GM18870 (cell line): ENCODE measurements at regions not wholly inside any gene's neighbourhood (a gene's known extent, or its start where the extent isn't known, plus 50 kb on each side); places are given as distances from the start of the nearest gene placed in this dataset.
"Not testable (repeated sequence)": the region's sequence is repeated elsewhere in the genome, so short reads cannot be mapped to it uniquely, and the experiment has no call there.

ENCODE experiments used
- ATAC-seq: cut with Tn5 transposase; IDR thresholded peaks from one replicate; pipeline ENCODE4 v1.9.1; 2021; ENCODE audit warnings: moderate library complexity; ENCODE audit not compliant: unreplicated experiment

DNA sequence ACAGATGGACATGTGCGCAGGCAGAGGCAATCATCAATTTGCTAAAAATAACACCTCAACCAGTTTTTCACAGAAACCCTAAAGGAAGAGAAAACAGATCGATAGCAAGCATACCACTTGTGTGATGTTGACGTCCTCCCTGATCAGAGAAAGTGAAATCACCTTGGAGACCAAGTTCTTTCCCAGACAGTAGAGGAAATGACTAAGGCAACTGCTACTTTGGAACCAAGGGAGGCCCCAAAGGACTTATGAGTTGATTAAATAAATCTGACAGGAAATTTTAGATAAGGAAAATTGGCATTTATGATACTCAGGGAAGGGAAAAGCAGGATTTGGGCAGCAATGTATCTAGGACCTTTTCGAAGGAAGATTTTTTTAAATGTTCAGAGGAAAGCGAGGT, 267.1 kb upstream of the ASIC2 start:
- no peak for ATAC-seq

- ATAC-seq, result no peak
Observed at GRCh38 chr17:33560871-33561270, 267.8 kb upstream of the ASIC2 start.

GRCh38 chr17:33561569-33562334, 268.7 kb upstream of the ASIC2 start:
- ATAC-seq, result no peak

GRCh38 chr17:33562792-33563191, 269.7 kb upstream of the ASIC2 start:
- ATAC-seq, result no peak

DNA sequence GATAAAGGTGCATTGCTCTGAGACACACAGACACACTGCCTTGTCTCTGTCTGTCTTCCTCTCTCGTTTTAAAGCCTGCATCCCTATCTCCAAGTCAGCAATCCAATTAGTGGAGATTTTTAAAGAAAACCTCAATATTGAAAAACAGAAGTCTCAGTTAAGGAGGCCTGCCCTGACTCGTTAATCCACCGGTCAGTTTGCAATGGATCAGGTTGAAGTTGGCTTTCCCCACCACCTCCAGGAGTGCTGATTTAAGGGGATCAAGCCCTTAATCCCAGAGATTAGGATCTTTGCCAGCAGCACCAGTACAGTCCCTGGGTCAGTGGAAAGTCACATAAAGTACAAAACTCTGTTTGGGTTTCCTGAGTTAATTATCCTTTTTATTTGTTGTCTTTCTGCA, 271.1 kb upstream of the ASIC2 start:
- ATAC-seq, result no peak

- ATAC-seq, result no peak
Observed at GRCh38 chr17:33567223-33567622, 274.1 kb upstream of the ASIC2 start.

- no peak for ATAC-seq
Observed at GRCh38 chr17:33572615-33573014, 279.5 kb upstream of the ASIC2 start.

GRCh38 chr17:33574942-33575445, 281.9 kb upstream of the ASIC2 start:
- ATAC-seq, result no peak

DNA sequence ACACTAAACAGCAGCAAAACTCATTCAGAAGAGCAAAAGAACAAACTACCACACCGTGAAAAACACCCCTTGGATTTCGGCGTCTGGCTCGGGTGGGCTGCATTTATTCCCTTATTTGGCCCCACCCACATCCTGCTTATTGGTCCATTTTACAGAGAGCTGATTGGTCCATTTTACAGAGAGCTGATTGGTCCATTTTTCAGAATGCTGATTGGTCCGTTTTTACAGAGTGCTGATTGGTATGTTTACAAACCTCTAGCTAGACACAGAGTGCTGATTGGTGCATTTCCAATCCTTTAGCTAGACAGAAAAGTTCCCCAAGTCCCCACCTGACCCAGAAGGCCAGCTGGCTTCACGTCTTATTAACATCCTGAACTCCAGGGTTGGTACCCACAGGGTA, 286.6 kb upstream of the ASIC2 start:
- ATAC-seq, result not testable (repeated sequence)

GRCh38 chr17:33580215-33580614, 287.1 kb upstream of the ASIC2 start:
- no peak for ATAC-seq

DNA sequence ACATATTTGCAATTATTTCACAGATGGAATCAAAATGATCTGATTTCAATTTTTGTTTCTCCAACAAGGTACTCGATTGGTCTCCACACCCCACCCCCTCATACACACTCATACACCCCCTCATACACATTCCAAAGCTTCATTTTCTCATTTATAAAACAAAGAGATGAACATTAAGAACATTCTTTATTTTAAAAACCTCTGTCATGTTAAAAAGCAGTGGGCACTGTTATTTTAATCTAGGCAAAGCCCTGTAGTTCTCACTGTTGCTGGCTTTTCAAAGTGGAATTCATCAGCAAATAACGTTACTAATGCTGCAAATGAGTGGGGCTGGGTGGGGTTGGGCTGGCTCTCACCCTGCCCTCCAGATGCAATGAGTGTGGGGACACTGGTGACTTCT, 289.6 kb upstream of the ASIC2 start:
- no peak for ATAC-seq

GRCh38 chr17:33583518-33584417, 290.7 kb upstream of the ASIC2 start:
- no peak for ATAC-seq

DNA sequence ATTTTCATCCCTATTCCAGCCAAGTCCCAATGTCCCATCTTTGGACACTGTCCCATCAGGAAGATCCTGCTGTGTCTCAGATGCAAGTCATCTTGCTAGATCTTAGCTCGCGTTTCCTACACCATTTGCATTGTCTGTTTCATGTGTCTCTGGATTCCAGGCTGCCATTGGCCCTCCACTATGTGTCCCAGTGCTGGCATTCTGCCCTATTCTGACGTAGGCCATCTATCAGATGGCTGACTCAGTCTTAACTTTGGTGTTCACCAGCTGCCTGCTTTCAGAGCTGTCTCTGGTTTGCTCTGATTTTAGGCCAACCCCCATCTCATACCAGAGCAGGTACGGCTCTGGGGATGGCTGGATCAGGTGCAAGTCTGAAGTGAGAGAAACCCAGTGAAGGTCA, 300.9 kb upstream of the ASIC2 start:
- ATAC-seq, result no peak

- ATAC-seq, result no peak
Observed at GRCh38 chr17:33595828-33596227, 302.7 kb upstream of the ASIC2 start.

DNA sequence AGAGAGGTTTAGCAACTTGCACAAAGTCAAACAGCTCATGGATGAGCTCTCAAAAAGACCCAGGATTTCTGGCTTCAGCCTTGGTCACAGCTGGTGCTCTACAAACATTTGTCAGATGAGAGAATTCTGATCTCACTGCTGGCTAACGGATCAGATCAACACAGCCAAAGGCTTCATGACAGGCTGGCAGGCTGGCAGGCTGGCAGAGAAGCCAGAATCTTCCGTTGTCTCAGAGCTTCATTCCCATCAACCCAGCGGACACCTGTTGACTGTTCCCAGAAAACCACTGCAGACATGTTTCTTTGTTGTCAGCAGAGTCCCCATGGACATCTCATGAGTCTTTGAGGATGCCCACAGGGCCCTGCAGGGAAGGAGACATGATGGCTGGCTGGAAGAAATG, 303.8 kb upstream of the ASIC2 start:
- no peak for ATAC-seq

GRCh38 chr17:33598797-33599196, 305.7 kb upstream of the ASIC2 start:
- no peak for ATAC-seq

DNA sequence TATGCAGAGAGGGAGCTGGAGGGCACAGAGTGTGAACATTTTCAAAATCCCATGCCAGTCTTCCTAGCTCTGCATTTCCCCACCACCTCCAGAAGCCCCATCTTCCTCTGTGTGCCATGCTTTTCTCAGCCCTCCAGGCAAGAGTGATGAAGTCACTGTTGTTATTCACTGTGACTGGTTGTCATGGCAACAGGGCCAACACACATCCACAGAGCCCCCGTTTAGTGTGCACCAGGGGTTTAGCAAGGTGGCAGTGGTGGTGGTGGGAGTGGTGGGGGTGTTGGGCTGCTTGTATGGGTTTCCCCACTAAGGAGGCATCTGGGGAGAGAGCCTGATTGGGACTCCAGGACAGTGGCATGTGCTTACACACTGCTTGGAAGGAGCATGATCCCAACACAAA, 309.9 kb upstream of the ASIC2 start:
- ATAC-seq, result no peak

GRCh38 chr17:33603789-33604188, 310.7 kb upstream of the ASIC2 start:
- no peak for ATAC-seq

DNA sequence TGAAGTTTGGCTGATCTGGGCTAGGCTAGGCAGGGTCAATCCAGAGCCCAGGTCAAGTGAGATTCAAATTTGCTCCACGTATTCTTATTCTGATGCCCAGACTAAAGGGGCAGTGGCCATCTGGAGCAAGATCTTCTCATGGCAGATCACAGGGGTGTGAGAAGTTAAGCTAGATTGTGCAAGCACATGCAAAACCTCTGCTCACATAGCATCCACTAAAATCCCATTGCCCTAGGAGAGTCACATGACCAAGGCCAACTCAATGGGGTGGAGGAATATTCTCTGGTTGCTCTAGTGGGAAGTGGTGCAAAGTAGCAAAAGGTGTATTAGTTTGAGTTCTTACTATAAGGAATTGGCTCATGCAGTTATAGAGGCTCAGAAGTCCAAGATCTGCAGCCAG, 318.4 kb upstream of the ASIC2 start:
- no peak for ATAC-seq

DNA sequence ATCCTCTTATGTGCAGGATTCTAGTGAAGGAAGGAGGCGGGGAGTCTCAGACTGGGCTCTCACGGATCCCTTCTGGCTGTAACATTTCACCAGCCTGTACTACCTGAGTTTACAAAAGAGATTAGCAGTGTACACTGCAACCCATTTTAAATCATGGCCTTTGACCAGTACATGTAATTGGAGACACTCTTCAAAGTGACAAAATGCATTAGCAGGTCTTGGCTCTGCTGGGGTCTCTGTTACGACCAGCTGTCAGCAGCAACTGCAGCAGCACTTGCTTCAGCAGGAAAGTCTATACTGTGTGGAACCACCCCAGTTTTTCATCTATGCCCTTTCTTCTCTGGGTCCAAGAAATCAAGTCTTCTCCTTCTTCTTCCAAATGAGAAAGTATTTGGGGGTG, 322.8 kb upstream of the ASIC2 start:
- ATAC-seq, result no peak

GRCh38 chr17:33623841-33624240, 330.7 kb upstream of the ASIC2 start:
- ATAC-seq, result no peak
